NCI-H2029 (cell line): ENCODE measurements at regions not wholly inside any gene's neighbourhood (a gene's known extent, or its start where the extent isn't known, plus 50 kb on each side); places are given as distances from the start of the nearest gene placed in this dataset.
"Not testable (repeated sequence)": the region's sequence is repeated elsewhere in the genome, so short reads cannot be mapped to it uniquely, and the experiment has no call there.

Source experiments
- DNase-seq: peaks from one replicate; lab custom pipeline; 2025; lab: John Stamatoyannopoulos, UW

GRCh38 chr3:22765679-22766078, 437.4 kb upstream of the UBE2E2 start:
- no peak for DNase-seq

DNA sequence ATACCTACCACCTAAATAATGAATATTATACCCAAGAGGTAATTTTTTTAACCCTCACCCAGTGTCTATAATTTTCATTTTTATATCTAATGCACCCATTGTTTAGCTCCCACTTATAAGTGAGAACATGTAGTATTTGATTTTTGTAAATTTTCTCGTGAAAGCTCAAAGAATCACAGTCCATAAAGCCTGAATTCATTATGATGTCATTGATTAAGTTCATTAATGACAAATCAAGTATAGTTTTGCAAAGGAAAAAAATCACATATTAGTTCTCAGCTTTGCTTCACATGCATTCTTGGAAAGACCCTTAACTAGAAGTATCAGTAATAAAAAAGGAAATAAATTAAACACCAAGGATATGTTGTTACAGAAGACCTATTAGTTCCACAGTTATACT, 425.3 kb upstream of the UBE2E2 start:
- DNase-seq, result no peak

DNA sequence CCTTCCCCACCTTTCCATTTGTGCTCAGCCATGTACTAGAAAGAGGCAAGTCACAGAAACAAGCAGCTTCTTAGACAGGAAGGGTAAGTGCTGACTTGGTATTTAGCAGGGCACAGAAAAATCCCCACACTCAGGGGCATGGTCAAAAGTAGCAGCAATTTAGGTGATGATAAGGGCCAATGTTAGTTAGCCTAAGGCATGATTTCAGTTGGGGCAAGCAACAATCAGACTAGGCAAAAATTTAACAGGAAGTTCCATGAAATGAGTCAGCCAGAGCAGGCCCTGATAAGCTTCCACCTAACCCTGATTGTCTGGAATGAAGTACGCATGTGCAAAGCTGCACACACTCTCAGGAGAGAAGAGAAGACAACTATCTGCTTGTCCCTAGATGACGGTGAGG, 423.4 kb upstream of the UBE2E2 start:
- DNase-seq, result no peak

- no peak for DNase-seq
Observed at GRCh38 chr3:22792533-22792932, 410.6 kb upstream of the UBE2E2 start.

DNA sequence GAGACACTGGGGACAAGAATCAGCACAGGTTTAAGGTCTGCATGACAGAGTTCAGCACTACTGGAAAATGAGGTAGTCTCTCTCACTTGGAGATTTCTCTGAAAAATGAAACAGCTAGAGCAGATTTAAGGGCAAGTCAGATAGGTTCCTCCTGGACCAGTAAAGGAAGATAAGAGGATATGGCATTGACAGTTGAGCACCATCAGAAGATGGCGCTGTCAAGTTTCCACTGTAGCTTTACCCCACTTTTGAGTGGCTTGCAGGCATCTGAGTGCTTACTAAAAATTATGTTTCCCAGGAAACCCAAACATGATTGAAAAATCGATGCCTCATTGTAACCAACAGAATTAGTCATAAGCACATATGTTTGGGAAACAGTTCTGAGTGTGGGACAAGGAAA, 407.2 kb upstream of the UBE2E2 start:
- no peak for DNase-seq

DNA sequence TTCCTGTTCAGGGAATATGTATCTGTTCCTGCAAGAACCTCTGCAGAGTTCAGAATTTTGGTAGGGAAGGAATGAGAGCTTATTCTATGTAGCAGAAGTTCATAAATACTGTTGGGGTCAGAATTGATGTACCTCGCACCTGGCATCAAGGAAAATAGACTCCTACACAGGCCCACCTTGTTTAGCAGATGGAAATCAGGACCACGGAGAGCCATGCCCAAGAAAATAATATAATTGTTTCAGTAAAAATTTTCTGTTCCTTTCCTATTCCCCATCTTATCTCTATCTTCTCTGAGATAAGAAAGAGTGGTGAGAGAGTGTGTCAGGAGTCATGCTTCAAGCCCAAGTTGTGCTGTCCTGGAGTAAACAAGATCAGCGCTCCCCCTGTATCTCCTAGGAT, 404.7 kb upstream of the UBE2E2 start:
- DNase-seq, result no peak

DNA sequence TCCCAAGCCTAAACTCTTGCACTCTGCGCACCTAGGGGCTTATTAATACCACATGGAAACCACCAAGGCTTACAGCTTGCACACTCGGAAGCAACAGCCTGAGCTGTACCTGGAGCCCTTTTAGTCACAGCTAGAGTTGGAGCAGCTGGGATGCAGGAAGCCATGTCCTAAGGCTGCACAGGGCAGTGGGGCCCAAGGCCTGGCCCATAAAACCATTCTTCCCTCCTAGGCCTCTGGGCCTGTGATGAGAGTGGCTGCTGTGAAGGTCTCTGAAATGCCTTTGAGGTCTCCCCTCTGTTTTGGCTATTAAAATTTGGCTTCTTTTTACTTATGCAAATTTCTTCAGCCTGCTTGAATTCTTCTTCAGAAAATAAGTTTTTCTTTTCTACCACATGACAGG, 383.9 kb upstream of the UBE2E2 start:
- DNase-seq, result no peak

DNA sequence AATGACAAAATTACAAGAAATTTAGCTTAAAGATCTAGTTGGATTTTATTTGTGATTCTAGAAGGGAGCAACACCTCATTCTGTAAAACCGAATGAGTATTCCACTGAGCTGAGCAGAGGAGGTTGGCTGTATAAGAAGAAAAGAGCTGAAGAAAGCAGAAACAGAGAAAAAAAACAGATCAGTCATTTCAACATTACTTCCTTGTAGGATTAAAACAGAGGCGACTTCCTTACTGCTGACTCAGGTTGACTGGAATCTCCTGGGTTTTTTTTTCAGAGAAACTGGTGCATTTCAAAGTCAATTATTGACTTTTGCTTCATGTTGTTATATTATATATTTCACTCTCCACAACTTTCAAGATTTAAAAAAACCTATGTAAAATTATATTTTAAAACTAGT, 368.1 kb upstream of the UBE2E2 start:
- DNase-seq, result no peak

DNA sequence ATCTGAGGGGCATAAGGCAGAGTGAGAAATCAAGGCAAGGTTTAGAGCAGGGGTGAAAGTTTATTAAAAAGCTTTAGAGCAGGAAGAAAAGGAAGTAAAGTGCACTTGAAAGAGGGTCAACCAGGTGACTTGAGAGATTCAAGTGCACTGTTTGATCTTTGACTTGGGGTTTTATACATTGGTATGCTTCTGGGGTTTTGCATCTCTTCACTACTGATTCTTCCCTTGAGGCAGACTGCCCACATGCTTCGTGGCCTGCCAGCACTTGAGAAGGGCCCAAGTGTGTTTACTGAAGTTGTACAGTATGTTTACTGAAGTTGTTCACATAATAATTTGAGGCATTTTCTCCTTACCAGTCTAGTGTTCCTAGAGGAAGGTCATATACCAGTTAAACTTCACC, 367.0 kb upstream of the UBE2E2 start:
- peak; percentile 79 for DNase-seq

GRCh38 chr3:22843854-22844253, 359.3 kb upstream of the UBE2E2 start:
- DNase-seq, result no peak

GRCh38 chr3:22846566-22846965, 356.6 kb upstream of the UBE2E2 start:
- DNase-seq, result no peak

GRCh38 chr3:22849583-22849982, 353.5 kb upstream of the UBE2E2 start:
- DNase-seq, result not testable (repeated sequence)

- DNase-seq, result no peak
Observed at GRCh38 chr3:22856811-22857210, 346.3 kb upstream of the UBE2E2 start.

- DNase-seq, result no peak
Observed at GRCh38 chr3:22858486-22858885, 344.6 kb upstream of the UBE2E2 start.

DNA sequence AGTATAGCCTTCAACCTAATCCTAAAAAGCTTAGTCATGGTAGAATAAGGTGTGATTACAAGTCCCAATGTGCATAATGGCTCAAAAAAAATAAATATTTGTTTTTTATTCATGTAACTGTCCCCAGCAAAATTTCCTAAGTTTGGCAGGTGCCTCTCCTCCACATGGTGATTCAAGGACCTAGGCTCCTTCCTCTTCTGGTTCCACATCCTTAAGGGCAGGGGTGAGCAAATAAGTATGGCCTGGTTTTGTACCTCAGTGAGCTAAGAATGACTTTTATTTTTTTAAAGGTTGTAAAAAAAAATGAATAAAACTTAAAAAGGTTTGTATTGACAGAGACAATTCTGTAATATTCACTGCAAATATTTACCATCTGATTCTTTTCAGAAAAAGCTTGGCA, 343.5 kb upstream of the UBE2E2 start:
- DNase-seq, result no peak

- no peak for DNase-seq
Observed at GRCh38 chr3:22861426-22861825, 341.7 kb upstream of the UBE2E2 start.

- DNase-seq, result no peak
Observed at GRCh38 chr3:22862111-22862510, 341.0 kb upstream of the UBE2E2 start.

- not testable (repeated sequence) for DNase-seq
Observed at GRCh38 chr3:22882834-22883233, 320.3 kb upstream of the UBE2E2 start.

GRCh38 chr3:22885039-22885438, 318.1 kb upstream of the UBE2E2 start:
- no peak for DNase-seq

- DNase-seq, result no peak
Observed at GRCh38 chr3:22885574-22886341, 317.4 kb upstream of the UBE2E2 start.

DNA sequence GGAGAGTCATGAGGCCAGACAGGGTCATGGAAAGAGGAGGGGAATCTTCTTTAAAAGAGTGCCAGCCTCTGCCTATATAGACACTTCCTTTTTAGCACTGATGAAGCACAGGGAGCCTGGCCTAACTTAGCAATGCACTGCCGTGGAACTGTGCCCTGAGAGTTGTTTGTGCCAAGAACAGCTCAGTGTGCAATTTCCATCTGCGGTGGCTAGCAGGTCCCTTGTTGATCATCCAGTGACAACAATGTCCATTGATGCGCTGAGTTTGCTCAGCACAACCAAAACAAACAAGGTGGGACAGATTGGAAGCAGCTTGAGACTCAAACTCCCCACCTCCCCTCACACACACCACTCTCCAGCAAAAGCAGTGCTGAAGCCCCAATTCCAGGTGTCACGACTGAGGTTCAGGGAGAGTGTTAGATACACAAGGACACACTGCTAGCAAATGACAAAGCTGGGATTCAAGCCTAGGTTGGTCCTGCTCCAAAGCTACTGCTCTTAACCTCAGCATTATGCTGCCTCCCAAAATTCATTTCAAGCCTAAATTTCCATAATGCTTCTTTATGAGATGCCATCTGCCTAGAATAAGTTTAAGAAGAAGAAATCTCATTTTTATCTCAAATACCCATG, 316.6 kb upstream of the UBE2E2 start:
- peak; percentile 36 for DNase-seq

DNA sequence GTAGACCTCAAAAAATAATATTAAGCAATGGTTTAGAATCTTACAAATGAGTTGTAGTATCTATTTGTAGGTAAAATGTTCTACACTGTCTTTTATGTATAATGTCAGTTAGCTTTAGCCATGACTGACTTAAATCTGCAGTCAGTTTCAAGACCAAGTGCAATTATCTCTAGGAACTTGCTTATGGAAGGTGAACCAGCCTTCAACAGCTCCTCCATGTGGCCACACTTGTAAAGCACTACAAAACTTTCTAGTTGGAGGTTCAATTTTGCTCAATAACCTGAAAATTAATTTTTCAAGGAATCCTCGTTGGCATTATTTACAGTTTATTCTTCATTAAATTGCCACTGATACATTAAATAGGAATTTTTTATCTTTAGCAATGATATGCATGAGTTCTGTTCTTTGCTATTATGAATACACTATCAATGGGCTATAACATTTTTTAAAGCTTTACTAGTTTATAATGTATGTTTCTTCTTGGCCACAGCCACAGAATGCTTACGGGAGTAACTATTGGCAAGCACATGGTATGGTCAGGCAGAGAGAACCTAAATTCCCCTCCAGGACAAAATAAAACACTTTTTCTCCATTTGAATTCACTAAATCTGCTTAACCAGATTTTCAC, 315.3 kb upstream of the UBE2E2 start:
- peak; percentile 13 for DNase-seq

GRCh38 chr3:22893101-22893500, 310.0 kb upstream of the UBE2E2 start:
- no peak for DNase-seq
